WTC11 (cell line): ENCODE measurements at regions not wholly inside any gene's neighbourhood (a gene's known extent, or its start where the extent isn't known, plus 50 kb on each side); places are given as distances from the start of the nearest gene placed in this dataset.

Source experiments
- ATAC-seq: fragments of 200-7000 bp; cut with Tn5 transposase; 2 replicates; pipeline ENCODE4 v1.10.0; 2021; ENCODE audit warnings: mild to moderate bottlenecking, moderate library complexity
- CTCF ChIA-PET: fragments of 300-600 bp; sonication (Branson Sonifier 250); formaldehyde crosslinking; loops from one replicate; lab custom pipeline; 2021; ENCODE audit warnings: antibody characterized with exemption; lab: Charles Lee
- POLR2A ChIA-PET: fragments of 350-600 bp; sonication (Branson Sonifier 250); formaldehyde crosslinking; loops from one replicate; lab custom pipeline; 2021; ENCODE audit warnings: antibody characterized with exemption; lab: Charles Lee
- DNase-seq: peaks from one replicate; pipeline ENCODE4 v3.0.0; 2021; ENCODE audit warnings: low spot score
- H3K27ac Mint-ChIP-seq: 2 replicates; pipeline ENCODE4 v1.8.0; 2021; ENCODE audit warnings: mixed read lengths
- H3K27me3 Mint-ChIP-seq: 2 replicates; pipeline ENCODE4 v1.8.0; 2021; ENCODE audit warnings: low read depth, mild to moderate bottlenecking, moderate library complexity, mixed read lengths
- H3K36me3 Mint-ChIP-seq: 2 replicates; pipeline ENCODE4 v1.8.0; 2021; ENCODE audit warnings: mixed read lengths
- H3K4me1 Mint-ChIP-seq: 2 replicates; pipeline ENCODE4 v1.8.0; 2022; ENCODE audit warnings: mixed read lengths
- H3K4me3 Mint-ChIP-seq: 2 replicates; pipeline ENCODE4 v1.8.0; 2021; ENCODE audit warnings: mild to moderate bottlenecking, moderate library complexity, mixed read lengths
- H3K9me3 Mint-ChIP-seq: 2 replicates; pipeline ENCODE4 v1.8.0; 2021; ENCODE audit warnings: mixed read lengths
- ELF4 ChIP-seq: sonication (generic); formaldehyde crosslinking; IDR thresholded peaks from 2 replicates; pipeline ENCODE4 v1.8.1; 2022; ENCODE audit warnings: low read depth, mild to moderate bottlenecking, moderate library complexity, missing genetic modification reagents
- ESRRA ChIP-seq: sonication (generic); formaldehyde crosslinking; IDR thresholded peaks from 2 replicates; pipeline ENCODE4 v1.8.1; 2022; ENCODE audit warnings: mild to moderate bottlenecking, missing genetic modification reagents, borderline replicate concordance
- ETV6 ChIP-seq: sonication (generic); formaldehyde crosslinking; IDR thresholded peaks from 2 replicates; pipeline ENCODE4 v1.8.1; 2022; ENCODE audit warnings: mild to moderate bottlenecking, missing genetic modification reagents
- FOXP4 ChIP-seq: sonication (generic); formaldehyde crosslinking; IDR thresholded peaks from 2 replicates; pipeline ENCODE4 v1.8.0; 2022; ENCODE audit warnings: mild to moderate bottlenecking, missing genetic modification reagents
- GTF2I ChIP-seq: fragments of 250-450 bp; sonication (Bioruptor Pico); conservative IDR thresholded peaks from 2 replicates; pipeline ENCODE4 v1.4.0; 2021; ENCODE audit warnings: mild to moderate bottlenecking
- IRF2 ChIP-seq: sonication (generic); formaldehyde crosslinking; IDR thresholded peaks from 2 replicates; pipeline ENCODE4 v1.8.0; 2022; ENCODE audit warnings: low read depth, missing genetic modification reagents, borderline replicate concordance
- JAZF1 ChIP-seq: fragments of 250-450 bp; sonication (Bioruptor Pico); IDR thresholded peaks from 2 replicates; pipeline ENCODE4 v1.9.0; 2021; ENCODE audit warnings: moderate library complexity, mild to moderate bottlenecking, inconsistent platforms
- RELA ChIP-seq: sonication (generic); formaldehyde crosslinking; IDR thresholded peaks from 2 replicates; pipeline ENCODE4 v1.8.1; 2022; ENCODE audit warnings: missing genetic modification reagents, mild to moderate bottlenecking, borderline replicate concordance
- STAT6 ChIP-seq: sonication (generic); formaldehyde crosslinking; conservative IDR thresholded peaks from 2 replicates; pipeline ENCODE4 v1.8.1; 2023; ENCODE audit warnings: mild to moderate bottlenecking, low read depth, missing genetic modification reagents, moderate library complexity
- ZNF423 ChIP-seq: fragments of 250-450 bp; sonication (Bioruptor Pico); IDR thresholded peaks from 2 replicates; pipeline ENCODE4 v2.1.2; 2022; ENCODE audit warnings: mild to moderate bottlenecking, moderate library complexity
- ZNF532 ChIP-seq: fragments of 250-450 bp; sonication (Bioruptor Pico); IDR thresholded peaks from 2 replicates; pipeline ENCODE4 v1.9.0; 2021; ENCODE audit warnings: mild to moderate bottlenecking, borderline replicate concordance
- ZNF671 ChIP-seq: fragments of 250-450 bp; sonication (Bioruptor Pico); IDR thresholded peaks from 2 replicates; pipeline ENCODE4 v1.8.0; 2021; ENCODE audit warnings: mild to moderate bottlenecking
- TF ChIP-seq, protein P1 (sequence below): sonication (generic); formaldehyde crosslinking; IDR thresholded peaks from 2 replicates; pipeline ENCODE4 v1.8.1; 2023; ENCODE audit warnings: mild to moderate bottlenecking, missing genetic modification reagents
- TF ChIP-seq, protein P2 (sequence below): sonication (generic); formaldehyde crosslinking; IDR thresholded peaks from 2 replicates; pipeline ENCODE4 v1.8.0; 2023; ENCODE audit warnings: missing genetic modification reagents, mild to moderate bottlenecking, borderline replicate concordance

GRCh38 chr2:51881673-51882072 lies 849.7 kb upstream of the NRXN1 start (continued):
- TF ChIP-seq ZNF671 (CRISPR knock-in tag), result no peak

DNA sequence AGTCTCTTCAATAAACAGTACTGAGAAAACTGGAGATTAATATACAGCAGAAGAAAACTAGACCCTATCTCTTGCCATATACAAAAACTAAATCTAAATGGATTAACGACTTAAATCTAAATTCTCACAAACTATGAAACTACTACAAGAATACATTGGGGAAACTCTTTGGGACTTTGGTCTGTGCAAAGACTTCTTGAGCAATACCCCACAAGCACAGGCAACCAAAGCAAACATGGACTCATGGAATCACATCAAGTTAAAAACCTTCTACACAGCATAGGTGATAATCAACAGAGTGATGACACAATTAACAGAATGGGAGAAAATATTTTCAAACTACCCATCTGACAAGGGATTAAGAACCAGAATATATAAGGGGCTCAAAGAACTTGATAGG lies 848.2 kb upstream of the NRXN1 start:
- H3K36me3 Mint-ChIP-seq, result no peaks in the 10 kb centered on the region; the same call in 1 of the 2 replicates
- no peaks in the 10 kb centered on the region for H3K27me3 Mint-ChIP-seq
- TF ChIP-seq, protein P1, sequence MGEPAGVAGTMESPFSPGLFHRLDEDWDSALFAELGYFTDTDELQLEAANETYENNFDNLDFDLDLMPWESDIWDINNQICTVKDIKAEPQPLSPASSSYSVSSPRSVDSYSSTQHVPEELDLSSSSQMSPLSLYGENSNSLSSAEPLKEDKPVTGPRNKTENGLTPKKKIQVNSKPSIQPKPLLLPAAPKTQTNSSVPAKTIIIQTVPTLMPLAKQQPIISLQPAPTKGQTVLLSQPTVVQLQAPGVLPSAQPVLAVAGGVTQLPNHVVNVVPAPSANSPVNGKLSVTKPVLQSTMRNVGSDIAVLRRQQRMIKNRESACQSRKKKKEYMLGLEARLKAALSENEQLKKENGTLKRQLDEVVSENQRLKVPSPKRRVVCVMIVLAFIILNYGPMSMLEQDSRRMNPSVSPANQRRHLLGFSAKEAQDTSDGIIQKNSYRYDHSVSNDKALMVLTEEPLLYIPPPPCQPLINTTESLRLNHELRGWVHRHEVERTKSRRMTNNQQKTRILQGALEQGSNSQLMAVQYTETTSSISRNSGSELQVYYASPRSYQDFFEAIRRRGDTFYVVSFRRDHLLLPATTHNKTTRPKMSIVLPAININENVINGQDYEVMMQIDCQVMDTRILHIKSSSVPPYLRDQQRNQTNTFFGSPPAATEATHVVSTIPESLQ (CRISPR knock-in tag), result no peak
- TF ChIP-seq, protein P2, sequence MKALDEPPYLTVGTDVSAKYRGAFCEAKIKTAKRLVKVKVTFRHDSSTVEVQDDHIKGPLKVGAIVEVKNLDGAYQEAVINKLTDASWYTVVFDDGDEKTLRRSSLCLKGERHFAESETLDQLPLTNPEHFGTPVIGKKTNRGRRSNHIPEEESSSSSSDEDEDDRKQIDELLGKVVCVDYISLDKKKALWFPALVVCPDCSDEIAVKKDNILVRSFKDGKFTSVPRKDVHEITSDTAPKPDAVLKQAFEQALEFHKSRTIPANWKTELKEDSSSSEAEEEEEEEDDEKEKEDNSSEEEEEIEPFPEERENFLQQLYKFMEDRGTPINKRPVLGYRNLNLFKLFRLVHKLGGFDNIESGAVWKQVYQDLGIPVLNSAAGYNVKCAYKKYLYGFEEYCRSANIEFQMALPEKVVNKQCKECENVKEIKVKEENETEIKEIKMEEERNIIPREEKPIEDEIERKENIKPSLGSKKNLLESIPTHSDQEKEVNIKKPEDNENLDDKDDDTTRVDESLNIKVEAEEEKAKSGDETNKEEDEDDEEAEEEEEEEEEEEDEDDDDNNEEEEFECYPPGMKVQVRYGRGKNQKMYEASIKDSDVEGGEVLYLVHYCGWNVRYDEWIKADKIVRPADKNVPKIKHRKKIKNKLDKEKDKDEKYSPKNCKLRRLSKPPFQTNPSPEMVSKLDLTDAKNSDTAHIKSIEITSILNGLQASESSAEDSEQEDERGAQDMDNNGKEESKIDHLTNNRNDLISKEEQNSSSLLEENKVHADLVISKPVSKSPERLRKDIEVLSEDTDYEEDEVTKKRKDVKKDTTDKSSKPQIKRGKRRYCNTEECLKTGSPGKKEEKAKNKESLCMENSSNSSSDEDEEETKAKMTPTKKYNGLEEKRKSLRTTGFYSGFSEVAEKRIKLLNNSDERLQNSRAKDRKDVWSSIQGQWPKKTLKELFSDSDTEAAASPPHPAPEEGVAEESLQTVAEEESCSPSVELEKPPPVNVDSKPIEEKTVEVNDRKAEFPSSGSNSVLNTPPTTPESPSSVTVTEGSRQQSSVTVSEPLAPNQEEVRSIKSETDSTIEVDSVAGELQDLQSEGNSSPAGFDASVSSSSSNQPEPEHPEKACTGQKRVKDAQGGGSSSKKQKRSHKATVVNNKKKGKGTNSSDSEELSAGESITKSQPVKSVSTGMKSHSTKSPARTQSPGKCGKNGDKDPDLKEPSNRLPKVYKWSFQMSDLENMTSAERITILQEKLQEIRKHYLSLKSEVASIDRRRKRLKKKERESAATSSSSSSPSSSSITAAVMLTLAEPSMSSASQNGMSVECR, result no peak
- TF ChIP-seq ESRRA (CRISPR knock-in tag), result no peak
- no peak for TF ChIP-seq ETV6 (CRISPR knock-in tag)
- TF ChIP-seq ZNF671 (CRISPR knock-in tag), result no peak
- TF ChIP-seq IRF2 (CRISPR knock-in tag), result no peak
- TF ChIP-seq JAZF1 (CRISPR knock-in tag), result no peak
- no peak for TF ChIP-seq RELA
- TF ChIP-seq STAT6, result no peak
- CTCF ChIA-PET, result no interaction called here
- no peak overlapping the region for H3K4me3 Mint-ChIP-seq
- no peak for DNase-seq
- ATAC-seq, result no peak
- no peaks in the 10 kb centered on the region for H3K4me1 Mint-ChIP-seq
- H3K9me3 Mint-ChIP-seq, result peaks cover 51% of the 10 kb centered on the region
- POLR2A ChIA-PET, result no interaction called here
- no peak overlapping the region for H3K27ac Mint-ChIP-seq

DNA sequence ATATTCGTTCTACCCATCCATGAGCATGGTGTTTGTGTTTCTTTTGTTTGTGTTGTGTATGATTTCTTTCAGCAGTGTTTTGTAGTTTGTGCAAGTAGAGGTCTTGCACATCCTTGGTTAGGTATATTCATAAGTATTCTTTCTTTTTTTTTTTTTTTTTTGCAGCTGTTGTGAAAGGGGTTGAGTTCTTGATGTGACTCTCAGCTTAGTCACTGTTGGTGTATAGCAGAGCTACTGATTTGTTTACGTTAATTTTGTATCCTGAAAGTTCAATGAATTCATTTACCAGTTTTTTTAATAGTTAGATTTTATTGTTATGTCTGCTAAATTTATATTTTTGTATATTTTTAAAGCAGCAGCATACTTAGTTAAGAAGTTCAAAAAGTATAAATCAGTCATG lies 834.4 kb upstream of the NRXN1 start:
- Mint-ChIP-seq H3K27me3 (no peaks in the 10 kb centered on the region), H3K36me3 (no peaks in the 10 kb centered on the region), H3K27ac (no peak overlapping the region), H3K4me3 (no peak overlapping the region), H3K4me1 (no peaks in the 10 kb centered on the region), H3K9me3 (peaks cover 32% of the 10 kb centered on the region)
- ChIA-PET POLR2A (no interaction called here), CTCF (interaction anchor here (0.7 kb wide), 1 partner anchor 71 kb away, joined by 3 read pairs; no protein-coding TSS in a partner anchor)
- DNase-seq (no peak), ATAC-seq (no peak)
- TF ChIP-seq GTF2I, result no peak

GRCh38 chr2:51859260-51859659 lies 827.3 kb upstream of the NRXN1 start:
- Mint-ChIP-seq H3K9me3 (no peaks in the 10 kb centered on the region), H3K4me1 (no peaks in the 10 kb centered on the region), H3K27me3 (no peaks in the 10 kb centered on the region), H3K4me3 (no peak overlapping the region), H3K27ac (no peak overlapping the region), H3K36me3 (no peaks in the 10 kb centered on the region)
- ATAC-seq (no peak), DNase-seq (no peak)
- ChIA-PET POLR2A (no interaction called here), CTCF (no interaction called here)
- no peak for TF ChIP-seq ZNF423 (CRISPR knock-in tag)
- no peak for TF ChIP-seq FOXP4
- TF ChIP-seq ZNF532, result no peak
- no peak for TF ChIP-seq ELF4
